ENCODE measurements at regions not wholly inside any gene's neighbourhood (a gene's known extent, or its start where the extent isn't known, plus 50 kb on each side); places are given as distances from the start of the nearest gene placed in this dataset.

GRCh38 chr3:107892955-107893624, 197.7 kb downstream of the CD47 start:
- DNase-seq = no peak

GRCh38 chr3:107884719-107885460, 205.9 kb downstream of the CD47 start:
- DNase-seq = no peak

GRCh38 chr3:107884028-107884427, 206.8 kb downstream of the CD47 start:
- DNase-seq = no peak

- DNase-seq = no peak
Observed at GRCh38 chr3:107882881-107883280, 207.9 kb downstream of the CD47 start.

GRCh38 chr3:107882261-107882660, 208.6 kb downstream of the CD47 start:
- DNase-seq = no peak

- DNase-seq = no peak
Observed at GRCh38 chr3:107881509-107881908, 209.3 kb downstream of the CD47 start.

GRCh38 chr3:107880702-107881101, 210.1 kb downstream of the CD47 start:
- DNase-seq = no peak

- no peak for DNase-seq
Observed at GRCh38 chr3:107877936-107878335, 212.9 kb downstream of the CD47 start.

GRCh38 chr3:107870943-107871638, 219.7 kb downstream of the CD47 start:
- DNase-seq = no peak

GRCh38 chr3:107870096-107870495, 220.7 kb downstream of the CD47 start:
- no peak for DNase-seq

GRCh38 chr3:107868449-107868848, 222.4 kb downstream of the CD47 start:
- DNase-seq = no peak

- DNase-seq = no peak
Observed at GRCh38 chr3:107861904-107862303, 228.9 kb downstream of the CD47 start.

- DNase-seq = no peak
Observed at GRCh38 chr3:107861422-107861821, 229.4 kb downstream of the CD47 start.

All from activated CD4-positive, alpha-beta T cell treated with anti-CD3 and anti-CD28 coated beads, Interleukin-2, amount 50 U/mL, for 1 hour (primary cell).